ENCODE measurements at regions not wholly inside any gene's neighbourhood (a gene's known extent, or its start where the extent isn't known, plus 50 kb on each side); places are given as distances from the start of the nearest gene placed in this dataset.

DNA sequence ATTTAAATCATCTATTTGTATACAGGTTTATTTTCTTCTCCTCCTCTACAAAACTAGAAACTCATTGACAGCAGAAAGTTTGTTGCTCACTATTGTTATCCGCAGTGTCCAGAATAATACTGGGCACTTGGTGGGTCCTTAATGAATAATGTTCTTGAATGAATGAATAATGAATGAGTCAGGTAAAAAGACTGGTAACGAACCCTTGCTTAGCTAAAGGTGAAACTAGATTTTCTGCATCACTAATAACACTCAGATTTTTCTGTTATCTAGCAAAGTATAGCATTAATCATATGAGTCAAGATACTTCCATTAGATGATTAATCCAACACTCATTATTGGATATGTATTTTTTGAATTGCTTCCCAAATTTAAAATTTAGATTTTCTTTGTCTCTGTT is 953.2 kb downstream of the SORCS3 start:
- TF ChIP-seq, protein P1, sequence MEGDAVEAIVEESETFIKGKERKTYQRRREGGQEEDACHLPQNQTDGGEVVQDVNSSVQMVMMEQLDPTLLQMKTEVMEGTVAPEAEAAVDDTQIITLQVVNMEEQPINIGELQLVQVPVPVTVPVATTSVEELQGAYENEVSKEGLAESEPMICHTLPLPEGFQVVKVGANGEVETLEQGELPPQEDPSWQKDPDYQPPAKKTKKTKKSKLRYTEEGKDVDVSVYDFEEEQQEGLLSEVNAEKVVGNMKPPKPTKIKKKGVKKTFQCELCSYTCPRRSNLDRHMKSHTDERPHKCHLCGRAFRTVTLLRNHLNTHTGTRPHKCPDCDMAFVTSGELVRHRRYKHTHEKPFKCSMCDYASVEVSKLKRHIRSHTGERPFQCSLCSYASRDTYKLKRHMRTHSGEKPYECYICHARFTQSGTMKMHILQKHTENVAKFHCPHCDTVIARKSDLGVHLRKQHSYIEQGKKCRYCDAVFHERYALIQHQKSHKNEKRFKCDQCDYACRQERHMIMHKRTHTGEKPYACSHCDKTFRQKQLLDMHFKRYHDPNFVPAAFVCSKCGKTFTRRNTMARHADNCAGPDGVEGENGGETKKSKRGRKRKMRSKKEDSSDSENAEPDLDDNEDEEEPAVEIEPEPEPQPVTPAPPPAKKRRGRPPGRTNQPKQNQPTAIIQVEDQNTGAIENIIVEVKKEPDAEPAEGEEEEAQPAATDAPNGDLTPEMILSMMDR (IDR thresholded peaks at IDR 0.05; ENCODE audit: low read length) = no peak
- no peak for TF ChIP-seq EZH2 (optimal IDR thresholded peaks at IDR 0.05; ENCODE audit: low read depth, low read length)
- TF ChIP-seq EZH2phosphoT487 (IDR thresholded peaks at IDR 0.05; ENCODE audit: low read length) = no peak

Measured in MM.1S (cell line).